HCT116 (cell line): ENCODE measurements at regions not wholly inside any gene's neighbourhood (a gene's known extent, or its start where the extent isn't known, plus 50 kb on each side); places are given as distances from the start of the nearest gene placed in this dataset.

ENCODE experiments used
- ATAC-seq: fragments of 200-7000 bp; cut with Tn5 transposase; 2 replicates; pipeline ENCODE4 v1.9.1; 2020; ENCODE audit warnings: mild to moderate bottlenecking, moderate library complexity
- BruUV-seq: library from RNA; stranded (reverse); fragments of 400-500 nt; replicated peaks from 2 replicates; lab custom pipeline; 2021; lab: Mats Ljungman, UMichigan
- CTCF ChIA-PET: fragments of 300-600 bp; sonication (Branson Sonifier 250); formaldehyde crosslinking; loops from one replicate; lab custom pipeline; 2021; ENCODE audit warnings: antibody characterized with exemption; lab: Charles Lee
- POLR2A ChIA-PET: fragments of 300-600, 350-600 bp; sonication (Branson Sonifier 250); formaldehyde crosslinking; loops from one replicate; lab custom pipeline; 2021; ENCODE audit warnings: antibody characterized with exemption; lab: Charles Lee
- RAD21 ChIA-PET, 2 experiments: fragments of 300-600 bp; sonication (Branson Sonifier 250); formaldehyde crosslinking; loops; one replicate each; lab custom pipeline; 2023; ENCODE audit warnings: low total read pairs in 2 of 2; ENCODE audit not compliant: uncharacterized antibody in 2 of 2, unreplicated experiment in 2 of 2, low non-redundant PET in 1 of 2; lab: Charles Lee
- DNase-seq: peaks from one replicate; pipeline ENCODE4 v3.0.0-alpha.2; 2010; ENCODE audit warnings: low read depth, low spot score
- H2AFZ ChIP-seq: fragments of 200-600 bp; shearing (Covaris generic), sonication (generic); 2 replicates; pipeline ENCODE4 v1.6.1; 2017; ENCODE audit warnings: low read depth, mixed run types, mixed read lengths, antibody characterized with exemption, low read length; ENCODE audit not compliant: poor library complexity, severe bottlenecking
- H3K27ac ChIP-seq: 2 replicates; pipeline ENCODE4 v1.5.1; 2012; ENCODE audit warnings: low read depth, low read length
- H3K27me3 ChIP-seq: fragments of 200-600 bp; sonication (generic); 2 replicates; pipeline ENCODE4 v1.6.1; 2016; ENCODE audit warnings: mixed run types, low read length, mixed read lengths; ENCODE audit not compliant: insufficient read depth
- H3K36me3 ChIP-seq, 2 experiments: fragments of 200-500 bp in 1 of 2; fragments of 200-600 bp in 1 of 2; sonication (Bioruptor generic) in 1 of 2; sonication (generic) in 1 of 2; 2 replicates each; pipeline versions ENCODE4 v1.5.1 to v1.6.1; 2014 to 2016; ENCODE audit warnings: low read length in 2 of 2, inconsistent platforms in 1 of 2, mixed read lengths in 1 of 2, mixed run types in 1 of 2; ENCODE audit not compliant: insufficient read depth in 2 of 2, control insufficient read depth in 1 of 2
- H3K4me1 ChIP-seq, 2 experiments: fragments of 200-600 bp in 1 of 2; sonication (generic) in 1 of 2; 2 replicates each; pipeline versions ENCODE4 v1.5.1 to v1.6.1; 2012 to 2017; ENCODE audit warnings: low read length in 2 of 2, inconsistent platforms in 1 of 2, mild to moderate bottlenecking in 1 of 2, mixed read lengths in 1 of 2, mixed run types in 1 of 2, moderate library complexity in 1 of 2; ENCODE audit not compliant: insufficient read depth in 2 of 2, control insufficient read depth in 1 of 2
- H3K4me2 ChIP-seq: fragments of 200-600 bp; sonication (generic); 2 replicates; pipeline ENCODE4 v1.6.1; 2017; ENCODE audit warnings: mixed run types, low read length, mixed read lengths
- H3K4me3 ChIP-seq, 2 experiments: fragments of 200-600 bp in 1 of 2; sonication (generic) in 1 of 2; replicated peaks in 1 of 2; 2 replicates each; pipeline ENCODE4 v1.5.1; 2011 to 2016; ENCODE audit warnings: low read length in 2 of 2, control low read depth in 1 of 2, low read depth in 1 of 2, mild to moderate bottlenecking in 1 of 2, mixed read lengths in 1 of 2, mixed run types in 1 of 2
- H3K79me2 ChIP-seq: fragments of 200-600 bp; sonication (generic); 2 replicates; pipeline ENCODE4 v1.6.1; 2017; ENCODE audit warnings: mild to moderate bottlenecking, mixed run types, low read length, moderate library complexity, mixed read lengths; ENCODE audit not compliant: insufficient read depth
- H3K9ac ChIP-seq: fragments of 200-600 bp; sonication (generic); 2 replicates; pipeline ENCODE4 v1.6.1; 2016; ENCODE audit warnings: low read length, mixed read lengths
- H3K9me2 ChIP-seq: fragments of 200-600 bp; sonication (generic), shearing (Covaris generic); 2 replicates; pipeline ENCODE4 v1.6.1; 2017; ENCODE audit warnings: mixed run types, mild to moderate bottlenecking, moderate library complexity; ENCODE audit not compliant: insufficient read depth
- H3K9me3 ChIP-seq, 2 experiments: fragments of 200-500 bp in 1 of 2; fragments of 200-600 bp in 1 of 2; sonication (Bioruptor generic) in 1 of 2; sonication (generic) in 1 of 2; 2 replicates each; pipeline ENCODE4 v1.6.1; 2014 to 2017; ENCODE audit warnings: low read length in 2 of 2, mixed read lengths in 2 of 2, inconsistent platforms in 1 of 2, low read depth in 1 of 2, mild to moderate bottlenecking in 1 of 2, mixed run types in 1 of 2, moderate library complexity in 1 of 2; ENCODE audit not compliant: control insufficient read depth in 1 of 2, insufficient read depth in 1 of 2
- H4K20me1 ChIP-seq: fragments of 200-600 bp; sonication (generic), shearing (Covaris generic); 2 replicates; pipeline ENCODE4 v1.6.1; 2017; ENCODE audit warnings: mixed run types, mild to moderate bottlenecking, moderate library complexity; ENCODE audit not compliant: insufficient read depth
- EGR1 ChIP-seq: IDR thresholded peaks from 2 replicates; pipeline ENCODE4 v1.6.1; 2012; ENCODE audit warnings: low read depth
- ELF1 ChIP-seq: IDR thresholded peaks from 2 replicates; pipeline ENCODE4 v1.6.1; 2012; ENCODE audit warnings: low read depth, borderline replicate concordance
- EZH2phosphoT487 ChIP-seq: fragments of 200-600 bp; IDR thresholded peaks from 2 replicates; pipeline ENCODE4 v1.6.1; 2018; ENCODE audit warnings: antibody characterized with exemption, borderline replicate concordance
- FOSL1 ChIP-seq: IDR thresholded peaks from 2 replicates; pipeline ENCODE4 v1.6.1; 2012; ENCODE audit warnings: low read depth
- JUND ChIP-seq: IDR thresholded peaks from 2 replicates; pipeline ENCODE4 v1.6.1; 2012
- POLR2AphosphoS5 ChIP-seq: IDR thresholded peaks from 2 replicates; pipeline ENCODE4 v1.6.1; 2011; ENCODE audit warnings: mild to moderate bottlenecking, low read depth, low read length, moderate library complexity
- SIN3A ChIP-seq: IDR thresholded peaks from 2 replicates; pipeline ENCODE4 v1.6.1; 2012; ENCODE audit warnings: low read depth
- SP1 ChIP-seq: IDR thresholded peaks from 2 replicates; pipeline ENCODE4 v1.6.1; 2012; ENCODE audit warnings: low read depth
- SRF ChIP-seq: IDR thresholded peaks from 2 replicates; pipeline ENCODE4 v1.6.1; 2012; ENCODE audit warnings: low read depth
- TCF7L2 ChIP-seq: IDR thresholded peaks from 2 replicates; pipeline ENCODE4 v1.7.0; 2011; ENCODE audit warnings: borderline replicate concordance, inconsistent platforms; ENCODE audit not compliant: insufficient read depth, insufficient read length; ENCODE audit errors: extremely low read depth
- YY1 ChIP-seq: IDR thresholded peaks from 2 replicates; pipeline ENCODE4 v1.6.1; 2011; ENCODE audit warnings: low read length, low read depth, moderate library complexity, mild to moderate bottlenecking; ENCODE audit not compliant: insufficient replicate concordance; ENCODE audit errors: extremely low read depth
- ZFX ChIP-seq: fragments of 450-650 bp; IDR thresholded peaks from 2 replicates; pipeline ENCODE4 v1.6.1; 2017
- intact Hi-C: fragments of 100-400 bp; cut with micrococcal nuclease; formaldehyde crosslinking; loops from 2 replicates; pipeline ENCODE4 v1.10.0; 2022
- TF ChIP-seq, protein P1 (sequence below), 3 experiments: fragments of 200-600 bp in 1 of 3; sonication (generic) in 1 of 3; IDR thresholded peaks in 2 of 3; conservative IDR thresholded peaks in 1 of 3; 2 replicates each; pipeline ENCODE4 v1.5.1; 2012 to 2017; ENCODE audit warnings: low read depth in 2 of 3, low read length in 2 of 3, antibody characterized with exemption in 1 of 3, borderline replicate concordance in 1 of 3, control low read depth in 1 of 3, mild to moderate bottlenecking in 1 of 3, mixed read lengths in 1 of 3, mixed run types in 1 of 3, moderate library complexity in 1 of 3; ENCODE audit not compliant: insufficient read depth in 1 of 3
- TF ChIP-seq, protein P2 (sequence below): IDR thresholded peaks from 2 replicates; pipeline ENCODE4 v1.6.1; 2012

DNA sequence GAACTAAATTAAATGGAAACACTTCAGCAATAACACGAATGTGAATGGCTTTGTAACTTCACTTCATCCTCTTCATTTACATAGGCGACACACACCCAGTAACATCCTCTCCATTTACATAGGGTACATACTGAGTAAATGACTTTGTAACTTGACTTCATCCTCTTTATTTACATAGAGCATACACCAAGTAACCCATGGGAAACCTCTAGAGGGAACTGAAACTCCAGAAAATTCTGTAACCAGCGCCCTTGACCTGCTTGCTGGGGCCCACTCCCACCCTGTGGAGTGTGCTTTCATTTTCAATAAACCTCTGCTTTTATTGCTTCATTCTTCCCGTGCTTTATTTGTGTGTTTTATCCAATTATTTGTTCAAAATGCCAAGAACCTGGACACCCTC lies 81.6 kb upstream of the OPRM1 start:
- Histone ChIP-seq H3K27ac (no peak overlapping the region), H2AFZ (no peak overlapping the region), H3K79me2 (no peaks in the 10 kb centered on the region), H3K9me2 (no peaks in the 10 kb centered on the region), H3K36me3 (no peaks in the 10 kb centered on the region), H3K27me3 (peaks cover 26% of the 10 kb centered on the region; the same call in 1 of the 2 replicates), H4K20me1 (no peaks in the 10 kb centered on the region), H3K4me2 (no peak overlapping the region), H3K9ac (no peak overlapping the region), H3K4me1 (no peaks in the 10 kb centered on the region), H3K4me3 (no peak overlapping the region), H3K9me3 (no peaks in the 10 kb centered on the region)
- ChIA-PET CTCF (no interaction called here), POLR2A (no interaction called here), RAD21 (no interaction called here)
- DNase-seq = no peak
- no TSS peak for BruUV-seq
- TF ChIP-seq FOSL1 = no peak
- TF ChIP-seq, protein P1, sequence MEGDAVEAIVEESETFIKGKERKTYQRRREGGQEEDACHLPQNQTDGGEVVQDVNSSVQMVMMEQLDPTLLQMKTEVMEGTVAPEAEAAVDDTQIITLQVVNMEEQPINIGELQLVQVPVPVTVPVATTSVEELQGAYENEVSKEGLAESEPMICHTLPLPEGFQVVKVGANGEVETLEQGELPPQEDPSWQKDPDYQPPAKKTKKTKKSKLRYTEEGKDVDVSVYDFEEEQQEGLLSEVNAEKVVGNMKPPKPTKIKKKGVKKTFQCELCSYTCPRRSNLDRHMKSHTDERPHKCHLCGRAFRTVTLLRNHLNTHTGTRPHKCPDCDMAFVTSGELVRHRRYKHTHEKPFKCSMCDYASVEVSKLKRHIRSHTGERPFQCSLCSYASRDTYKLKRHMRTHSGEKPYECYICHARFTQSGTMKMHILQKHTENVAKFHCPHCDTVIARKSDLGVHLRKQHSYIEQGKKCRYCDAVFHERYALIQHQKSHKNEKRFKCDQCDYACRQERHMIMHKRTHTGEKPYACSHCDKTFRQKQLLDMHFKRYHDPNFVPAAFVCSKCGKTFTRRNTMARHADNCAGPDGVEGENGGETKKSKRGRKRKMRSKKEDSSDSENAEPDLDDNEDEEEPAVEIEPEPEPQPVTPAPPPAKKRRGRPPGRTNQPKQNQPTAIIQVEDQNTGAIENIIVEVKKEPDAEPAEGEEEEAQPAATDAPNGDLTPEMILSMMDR (IDR thresholded peaks at IDR 0.05 in 2 of 3, conservative IDR thresholded peaks at IDR 0.05 in 1 of 3; ENCODE audit: borderline replicate concordance in 1 of 3, insufficient read depth in 1 of 3, low read depth in 2 of 3, low read length in 2 of 3) = no peak
- no peak for TF ChIP-seq POLR2AphosphoS5
- no peak for TF ChIP-seq YY1
- no peak for TF ChIP-seq TCF7L2
- no peak for TF ChIP-seq SRF
- no peak for TF ChIP-seq EZH2phosphoT487
- TF ChIP-seq ZFX = no peak
- no peak for TF ChIP-seq JUND
- TF ChIP-seq SIN3A = no peak
- TF ChIP-seq ELF1 = no peak
- no peak for TF ChIP-seq SP1
- TF ChIP-seq, protein P2, sequence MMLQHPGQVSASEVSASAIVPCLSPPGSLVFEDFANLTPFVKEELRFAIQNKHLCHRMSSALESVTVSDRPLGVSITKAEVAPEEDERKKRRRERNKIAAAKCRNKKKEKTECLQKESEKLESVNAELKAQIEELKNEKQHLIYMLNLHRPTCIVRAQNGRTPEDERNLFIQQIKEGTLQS = no peak
- no peak for TF ChIP-seq EGR1
- intact Hi-C loops = no loop called here
- ATAC-seq = no peak
